SK-N-MC (cell line): ENCODE measurements at regions not wholly inside any gene's neighbourhood (a gene's known extent, or its start where the extent isn't known, plus 50 kb on each side); places are given as distances from the start of the nearest gene placed in this dataset.

Experiments
- DNase-seq: peaks from one replicate; pipeline ENCODE4 v3.0.0-alpha.2; 2011; ENCODE audit warnings: low read depth, low spot score
- H3K27ac ChIP-seq: fragments of 200-600 bp; sonication (generic); 2 replicates; pipeline ENCODE4 v1.5.1; 2016; ENCODE audit warnings: mixed run types
- H3K36me3 ChIP-seq: fragments of 200-600 bp; sonication (generic); 2 replicates; pipeline ENCODE4 v1.6.1; 2017; ENCODE audit warnings: antibody characterized with exemption, low read length, mixed read lengths; ENCODE audit not compliant: insufficient read depth
- H3K4me3 ChIP-seq: fragments of 200-600 bp; sonication (generic); 2 replicates; pipeline ENCODE4 v1.5.1; 2016
- H3K9ac ChIP-seq: fragments of 200-600 bp; sonication (generic); 2 replicates; pipeline ENCODE4 v1.8.0; 2017; ENCODE audit warnings: mixed run types, mixed read lengths; ENCODE audit not compliant: insufficient read length
- H3K9me3 ChIP-seq: fragments of 200-600 bp; sonication (generic); 2 replicates; pipeline ENCODE4 v1.6.1; 2017; ENCODE audit warnings: low read depth, mild to moderate bottlenecking, antibody characterized with exemption, low read length, moderate library complexity, mixed read lengths
- EZH2 ChIP-seq: fragments of 200-600 bp; sonication (generic); IDR thresholded peaks from one replicate; pipeline ENCODE4 v1.6.1; 2017; ENCODE audit warnings: antibody characterized with exemption
- FOXP2 ChIP-seq: optimal IDR thresholded peaks from 2 replicates; pipeline ENCODE3; 2011; ENCODE audit warnings: mild to moderate bottlenecking, moderate library complexity; ENCODE audit not compliant: insufficient read depth; ENCODE audit errors: extremely low read length, control extremely low read depth
- POLR2AphosphoS5 ChIP-seq: IDR thresholded peaks from 2 replicates; pipeline ENCODE4 v1.6.1; 2012; ENCODE audit warnings: mild to moderate bottlenecking, low read depth, low read length, borderline replicate concordance

- no peak overlapping the region for H3K9ac ChIP-seq
- H3K27ac ChIP-seq = no peak overlapping the region
- H3K4me3 ChIP-seq = no peak overlapping the region
- H3K36me3 ChIP-seq = no peaks in the 10 kb centered on the region
- no peaks in the 10 kb centered on the region for H3K9me3 ChIP-seq
- no peak for DNase-seq
- TF ChIP-seq FOXP2 = no peak
- TF ChIP-seq EZH2 = no peak
- no peak for TF ChIP-seq POLR2AphosphoS5
Observed at GRCh38 chr6:1527073-1527457, 82.7 kb upstream of the FOXC1 start.

- DNase-seq = no peak
- TF ChIP-seq FOXP2 (no peak), EZH2 (no peak), POLR2AphosphoS5 (no peak)
Observed at GRCh38 chr6:1535295-1535694, 74.4 kb upstream of the FOXC1 start.

GRCh38 chr6:1536526-1537429, 72.9 kb upstream of the FOXC1 start:
- TF ChIP-seq POLR2AphosphoS5 (no peak), FOXP2 (no peak), EZH2 (no peak)
- Histone ChIP-seq H3K9me3 (no peaks in the 10 kb centered on the region), H3K36me3 (no peaks in the 10 kb centered on the region), H3K4me3 (no peak overlapping the region), H3K9ac (no peak overlapping the region), H3K27ac (no peak overlapping the region)
- DNase-seq = no peak

More at GRCh38 chr6:1535295-1535694, 74.4 kb upstream of the FOXC1 start:
- Histone ChIP-seq H3K36me3 (no peaks in the 10 kb centered on the region), H3K9me3 (no peaks in the 10 kb centered on the region), H3K9ac (no peak overlapping the region), H3K27ac (no peak overlapping the region), H3K4me3 (no peak overlapping the region)

GRCh38 chr6:1538369-1538768, 71.3 kb upstream of the FOXC1 start:
- no peak for DNase-seq
- Histone ChIP-seq H3K9ac (no peak overlapping the region), H3K4me3 (no peak overlapping the region), H3K9me3 (no peaks in the 10 kb centered on the region), H3K36me3 (no peaks in the 10 kb centered on the region), H3K27ac (no peak overlapping the region)
- no peak for TF ChIP-seq EZH2
- no peak for TF ChIP-seq POLR2AphosphoS5
- no peak for TF ChIP-seq FOXP2

GRCh38 chr6:1538810-1539478, 70.8 kb upstream of the FOXC1 start:
- Histone ChIP-seq H3K9ac (no peak overlapping the region), H3K27ac (no peak overlapping the region), H3K36me3 (no peaks in the 10 kb centered on the region), H3K9me3 (no peaks in the 10 kb centered on the region), H3K4me3 (no peak overlapping the region)
- no peak for TF ChIP-seq FOXP2
- no peak for DNase-seq

GRCh38 chr6:1540864-1541521, 68.7 kb upstream of the FOXC1 start:
- no peaks in the 10 kb centered on the region for H3K36me3 ChIP-seq
- H3K9me3 ChIP-seq = no peaks in the 10 kb centered on the region
- no peak overlapping the region for H3K27ac ChIP-seq
- no peak overlapping the region for H3K4me3 ChIP-seq
- no peak for TF ChIP-seq POLR2AphosphoS5
- no peak for TF ChIP-seq FOXP2
- TF ChIP-seq EZH2 = no peak
- no peak overlapping the region for H3K9ac ChIP-seq
- no peak for DNase-seq

GRCh38 chr6:1542335-1542734, 67.4 kb upstream of the FOXC1 start:
- TF ChIP-seq EZH2 = no peak
- no peak for TF ChIP-seq FOXP2
- TF ChIP-seq POLR2AphosphoS5 = no peak
- DNase-seq = no peak
- Histone ChIP-seq H3K4me3 (no peak overlapping the region), H3K36me3 (no peaks in the 10 kb centered on the region), H3K27ac (no peak overlapping the region), H3K9me3 (no peaks in the 10 kb centered on the region), H3K9ac (no peak overlapping the region)

GRCh38 chr6:1542764-1543163, 67.0 kb upstream of the FOXC1 start:
- Histone ChIP-seq H3K36me3 (no peaks in the 10 kb centered on the region), H3K27ac (no peak overlapping the region), H3K4me3 (no peak overlapping the region), H3K9me3 (no peaks in the 10 kb centered on the region), H3K9ac (no peak overlapping the region)
- no peak for DNase-seq
- TF ChIP-seq EZH2 (no peak), FOXP2 (no peak), POLR2AphosphoS5 (no peak)
